ENCODE measurements at regions not wholly inside any gene's neighbourhood (a gene's known extent, or its start where the extent isn't known, plus 50 kb on each side); places are given as distances from the start of the nearest gene placed in this dataset.

DNA sequence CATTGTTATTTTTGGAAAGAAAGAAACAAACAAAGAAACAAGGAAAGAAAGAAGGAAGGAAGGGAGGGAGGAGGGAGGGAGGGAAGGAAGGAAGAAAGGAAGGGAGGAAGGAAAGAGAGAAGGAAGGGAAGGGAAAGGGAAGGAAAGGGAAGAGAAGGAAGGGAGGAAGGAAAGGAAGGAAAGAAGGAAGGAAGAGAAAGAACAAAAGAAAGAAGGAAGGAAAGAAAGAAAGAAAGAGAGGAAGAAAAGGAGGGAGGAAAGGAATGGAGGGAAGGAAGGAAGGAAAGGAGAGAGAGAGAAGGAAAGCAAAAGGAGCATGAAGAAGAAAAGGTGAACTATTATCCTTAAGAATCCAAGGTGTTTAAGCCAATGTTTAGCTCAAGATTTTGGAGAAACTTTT, 262.7 kb upstream of the STT3B start:
- no peak overlapping the region for H3K4me3 ChIP-seq
- TF ChIP-seq, protein P1, sequence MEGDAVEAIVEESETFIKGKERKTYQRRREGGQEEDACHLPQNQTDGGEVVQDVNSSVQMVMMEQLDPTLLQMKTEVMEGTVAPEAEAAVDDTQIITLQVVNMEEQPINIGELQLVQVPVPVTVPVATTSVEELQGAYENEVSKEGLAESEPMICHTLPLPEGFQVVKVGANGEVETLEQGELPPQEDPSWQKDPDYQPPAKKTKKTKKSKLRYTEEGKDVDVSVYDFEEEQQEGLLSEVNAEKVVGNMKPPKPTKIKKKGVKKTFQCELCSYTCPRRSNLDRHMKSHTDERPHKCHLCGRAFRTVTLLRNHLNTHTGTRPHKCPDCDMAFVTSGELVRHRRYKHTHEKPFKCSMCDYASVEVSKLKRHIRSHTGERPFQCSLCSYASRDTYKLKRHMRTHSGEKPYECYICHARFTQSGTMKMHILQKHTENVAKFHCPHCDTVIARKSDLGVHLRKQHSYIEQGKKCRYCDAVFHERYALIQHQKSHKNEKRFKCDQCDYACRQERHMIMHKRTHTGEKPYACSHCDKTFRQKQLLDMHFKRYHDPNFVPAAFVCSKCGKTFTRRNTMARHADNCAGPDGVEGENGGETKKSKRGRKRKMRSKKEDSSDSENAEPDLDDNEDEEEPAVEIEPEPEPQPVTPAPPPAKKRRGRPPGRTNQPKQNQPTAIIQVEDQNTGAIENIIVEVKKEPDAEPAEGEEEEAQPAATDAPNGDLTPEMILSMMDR (IDR thresholded peaks at IDR 0.05), result no peak
- TF ChIP-seq POLR2A (IDR thresholded peaks at IDR 0.05), result no peak
- H3K36me3 ChIP-seq, result no peaks in the 10 kb centered on the region
- H3K9me3 ChIP-seq, result no peaks in the 10 kb centered on the region
- no peaks in the 10 kb centered on the region for H3K4me1 ChIP-seq
- H3K27me3 ChIP-seq, result no peaks in the 10 kb centered on the region
- no peak overlapping the region for H3K27ac ChIP-seq
- no peak for DNase-seq

DNA sequence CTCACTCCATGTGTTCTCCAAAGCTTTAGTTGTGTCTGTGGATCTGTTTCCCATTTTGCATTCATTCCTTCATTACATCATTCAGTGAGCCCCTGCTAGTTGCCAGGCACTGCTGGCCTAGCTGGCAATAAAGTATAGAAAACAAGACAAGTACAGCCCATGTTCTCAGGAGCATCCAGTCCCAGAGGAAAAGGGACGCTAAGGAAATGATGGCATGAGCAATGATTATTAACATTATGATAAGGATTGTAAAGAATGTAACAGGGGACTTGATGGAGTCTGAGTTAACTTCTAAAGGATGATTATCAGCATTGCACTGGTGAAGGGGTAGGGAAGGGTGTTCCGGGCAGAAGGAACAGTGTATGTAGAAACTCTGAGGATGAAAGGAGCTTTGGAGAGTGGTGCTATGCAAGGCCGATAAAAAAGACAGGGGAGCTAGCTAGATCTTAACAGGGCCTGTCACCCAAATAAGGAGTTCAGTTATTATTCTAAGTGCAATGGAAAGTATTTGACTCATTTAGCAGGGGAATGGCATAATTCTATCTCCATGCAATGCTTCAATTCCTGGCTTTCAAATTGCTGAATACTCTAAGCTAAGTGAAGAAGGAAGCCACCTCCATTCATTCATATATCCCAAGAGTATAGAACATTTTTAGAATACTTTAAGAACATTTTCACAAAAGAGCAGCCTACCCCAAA, 258.2 kb upstream of the STT3B start:
- H3K27ac ChIP-seq, result no peak overlapping the region
- no peak overlapping the region for H3K4me3 ChIP-seq
- DNase-seq, result no peak
- H3K36me3 ChIP-seq, result no peaks in the 10 kb centered on the region
- H3K27me3 ChIP-seq, result no peaks in the 10 kb centered on the region
- no peaks in the 10 kb centered on the region for H3K9me3 ChIP-seq
- no peak for TF ChIP-seq POLR2A (IDR thresholded peaks at IDR 0.05)
- TF ChIP-seq, protein P1 (IDR thresholded peaks at IDR 0.05), result no peak
- H3K4me1 ChIP-seq, result no peaks in the 10 kb centered on the region

DNA sequence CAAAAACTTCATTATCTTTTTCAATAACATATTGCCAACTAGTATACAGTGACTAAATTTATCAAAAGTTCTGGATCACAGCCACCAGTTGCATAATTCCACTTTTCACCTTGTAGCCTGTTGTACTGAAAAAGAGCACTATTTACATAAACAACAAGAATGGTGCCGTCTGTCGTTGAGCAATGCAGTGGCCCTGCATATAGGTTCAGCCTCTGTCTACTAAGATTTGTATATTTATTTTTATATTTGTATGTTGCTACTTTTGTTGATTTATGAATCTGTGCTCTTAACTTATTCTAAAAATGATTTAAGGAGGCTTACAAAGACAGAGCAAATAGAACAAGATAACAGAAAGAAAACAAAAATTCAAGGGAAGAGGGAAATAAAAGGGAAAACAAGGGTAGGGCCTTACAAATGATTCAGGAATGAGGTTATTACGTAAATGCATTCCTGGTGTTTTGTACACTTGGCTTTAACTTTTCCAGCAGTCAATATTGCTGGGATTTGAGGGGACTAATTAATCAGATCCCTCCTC, 257.6 kb upstream of the STT3B start:
- Histone ChIP-seq H3K36me3 (no peaks in the 10 kb centered on the region), H3K4me3 (no peak overlapping the region), H3K27ac (no peak overlapping the region), H3K4me1 (no peaks in the 10 kb centered on the region), H3K27me3 (no peaks in the 10 kb centered on the region), H3K9me3 (no peaks in the 10 kb centered on the region)
- DNase-seq, result no peak
- no peak for TF ChIP-seq POLR2A (IDR thresholded peaks at IDR 0.05)
- TF ChIP-seq, protein P1 (IDR thresholded peaks at IDR 0.05), result no peak

DNA sequence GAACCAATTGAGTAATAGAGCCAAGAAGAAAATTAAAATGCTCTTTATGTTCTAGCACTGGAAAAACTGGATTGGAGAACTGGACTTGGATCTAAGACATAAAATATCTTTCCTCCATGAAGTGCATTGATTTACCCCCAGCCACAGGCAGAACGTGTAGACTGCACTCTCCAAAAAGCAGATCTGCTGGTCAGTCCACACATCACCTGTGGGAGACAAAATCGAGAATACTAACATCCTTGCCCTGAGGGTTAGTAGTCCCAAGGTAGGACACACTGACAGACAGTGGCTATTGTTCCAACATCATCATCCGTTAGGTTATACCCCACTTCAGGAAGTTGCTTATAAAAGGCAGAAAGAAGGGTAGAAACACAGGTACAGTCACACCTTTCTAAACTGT, 257.1 kb upstream of the STT3B start:
- Histone ChIP-seq H3K27ac (no peak overlapping the region), H3K27me3 (no peaks in the 10 kb centered on the region), H3K4me3 (no peak overlapping the region), H3K4me1 (no peaks in the 10 kb centered on the region), H3K9me3 (no peaks in the 10 kb centered on the region), H3K36me3 (no peaks in the 10 kb centered on the region)
- no peak for TF ChIP-seq POLR2A (IDR thresholded peaks at IDR 0.05)
- TF ChIP-seq, protein P1 (IDR thresholded peaks at IDR 0.05), result no peak
- DNase-seq, result no peak

DNA sequence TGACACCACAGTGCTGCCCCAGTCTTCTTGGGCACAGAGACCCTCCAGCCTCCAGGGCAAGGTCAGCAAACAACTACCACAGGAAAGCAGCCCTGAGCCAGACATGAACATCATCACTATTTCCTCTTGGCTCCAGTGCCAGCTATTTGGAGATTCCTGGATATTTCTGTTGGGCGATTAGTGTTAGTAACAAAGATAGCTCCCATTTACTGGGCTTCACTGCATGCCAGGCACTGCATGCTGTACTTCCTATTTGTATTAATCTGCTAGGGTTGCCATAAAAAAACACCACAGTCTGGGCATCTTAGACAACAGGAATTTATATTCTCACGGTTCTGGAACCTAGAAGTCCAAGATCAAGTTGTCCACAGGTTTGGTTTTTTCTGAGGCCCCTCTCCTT, 255.1 kb upstream of the STT3B start:
- Histone ChIP-seq H3K9me3 (no peaks in the 10 kb centered on the region), H3K27me3 (no peaks in the 10 kb centered on the region), H3K36me3 (no peaks in the 10 kb centered on the region), H3K4me3 (no peak overlapping the region), H3K27ac (no peak overlapping the region), H3K4me1 (no peaks in the 10 kb centered on the region)
- TF ChIP-seq POLR2A (IDR thresholded peaks at IDR 0.05), result no peak
- TF ChIP-seq, protein P1 (IDR thresholded peaks at IDR 0.05), result no peak
- no peak for DNase-seq

All from Peyer's patch (tissue), 4 donors.